MM.1S (cell line): ENCODE measurements at regions not wholly inside any gene's neighbourhood (a gene's known extent, or its start where the extent isn't known, plus 50 kb on each side); places are given as distances from the start of the nearest gene placed in this dataset.

Experiments
- CTCF ChIP-seq: fragments of 300-600 bp; sonication (generic); IDR thresholded peaks from 2 replicates; pipeline ENCODE4 v1.5.1; 2016; ENCODE audit warnings: antibody characterized with exemption, low read length, mixed read lengths
- EZH2 ChIP-seq: fragments of 300-600 bp; sonication (generic); optimal IDR thresholded peaks from 2 replicates; pipeline ENCODE3; 2017; ENCODE audit warnings: low read depth, mild to moderate bottlenecking, antibody characterized with exemption, low read length, mixed read lengths

- no peak for TF ChIP-seq CTCF
- TF ChIP-seq EZH2 = no peak
Observed at GRCh38 chr2:88342749-88343148, 109.7 kb downstream of the FOXI3 start.
